ENCODE measurements at regions not wholly inside any gene's neighbourhood (a gene's known extent, or its start where the extent isn't known, plus 50 kb on each side); places are given as distances from the start of the nearest gene placed in this dataset.

DNA sequence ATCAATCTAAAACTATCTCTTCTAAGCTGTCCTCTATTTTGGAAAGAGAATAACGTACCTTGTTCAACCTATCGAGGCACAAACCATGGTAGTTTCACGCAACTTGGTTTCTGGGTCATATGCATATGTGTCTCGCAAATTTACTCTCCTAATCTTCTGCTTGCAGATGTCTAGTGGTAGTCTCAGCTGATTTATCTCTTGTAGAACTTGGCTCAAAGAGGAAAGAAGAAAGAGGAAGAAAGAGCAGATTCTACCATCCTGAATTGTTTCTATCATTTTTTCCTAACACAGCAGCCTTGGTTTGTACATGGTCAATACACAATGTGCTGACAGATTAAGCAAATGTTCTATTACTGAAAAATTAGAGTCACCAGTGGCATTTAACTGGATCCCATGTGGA lies 282.3 kb downstream of the SPRY2 start:
- TF ChIP-seq, protein P1, sequence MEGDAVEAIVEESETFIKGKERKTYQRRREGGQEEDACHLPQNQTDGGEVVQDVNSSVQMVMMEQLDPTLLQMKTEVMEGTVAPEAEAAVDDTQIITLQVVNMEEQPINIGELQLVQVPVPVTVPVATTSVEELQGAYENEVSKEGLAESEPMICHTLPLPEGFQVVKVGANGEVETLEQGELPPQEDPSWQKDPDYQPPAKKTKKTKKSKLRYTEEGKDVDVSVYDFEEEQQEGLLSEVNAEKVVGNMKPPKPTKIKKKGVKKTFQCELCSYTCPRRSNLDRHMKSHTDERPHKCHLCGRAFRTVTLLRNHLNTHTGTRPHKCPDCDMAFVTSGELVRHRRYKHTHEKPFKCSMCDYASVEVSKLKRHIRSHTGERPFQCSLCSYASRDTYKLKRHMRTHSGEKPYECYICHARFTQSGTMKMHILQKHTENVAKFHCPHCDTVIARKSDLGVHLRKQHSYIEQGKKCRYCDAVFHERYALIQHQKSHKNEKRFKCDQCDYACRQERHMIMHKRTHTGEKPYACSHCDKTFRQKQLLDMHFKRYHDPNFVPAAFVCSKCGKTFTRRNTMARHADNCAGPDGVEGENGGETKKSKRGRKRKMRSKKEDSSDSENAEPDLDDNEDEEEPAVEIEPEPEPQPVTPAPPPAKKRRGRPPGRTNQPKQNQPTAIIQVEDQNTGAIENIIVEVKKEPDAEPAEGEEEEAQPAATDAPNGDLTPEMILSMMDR (IDR thresholded peaks at IDR 0.05; ENCODE audit: unreplicated experiment): no peak
- H3K4me1 Mint-ChIP-seq: peaks cover 3% of the 10 kb centered on the region
- peaks cover 36% of the 10 kb centered on the region for H3K9me3 Mint-ChIP-seq
- no peaks in the 10 kb centered on the region for H3K27me3 Mint-ChIP-seq (ENCODE audit: low read depth)
- peaks cover 10% of the 10 kb centered on the region for H3K36me3 Mint-ChIP-seq
- DNase-seq (ENCODE audit: low spot score in 2 of 2, unreplicated experiment in 2 of 2): no peak
- no peak overlapping the region for H3K4me3 Mint-ChIP-seq
- no peak overlapping the region for H3K27ac Mint-ChIP-seq

- no peaks in the 10 kb centered on the region for H3K27me3 Mint-ChIP-seq (ENCODE audit: low read depth)
- H3K9me3 Mint-ChIP-seq: peaks cover 23% of the 10 kb centered on the region
- peaks cover 3% of the 10 kb centered on the region for H3K4me1 Mint-ChIP-seq
- H3K4me3 Mint-ChIP-seq: no peak overlapping the region
- peaks cover 7% of the 10 kb centered on the region for H3K36me3 Mint-ChIP-seq
- DNase-seq (ENCODE audit: low spot score in 2 of 2, unreplicated experiment in 2 of 2): no peak
- TF ChIP-seq, protein P1 (IDR thresholded peaks at IDR 0.05; ENCODE audit: unreplicated experiment): no peak
- H3K27ac Mint-ChIP-seq: no peak overlapping the region
Observed at GRCh38 chr13:80055847-80056246, 285.1 kb downstream of the SPRY2 start.

- no peak for DNase-seq (ENCODE audit: low spot score in 2 of 2, unreplicated experiment in 2 of 2)
- Mint-ChIP-seq H3K27ac (no peak overlapping the region), H3K4me1 (peaks cover 9% of the 10 kb centered on the region), H3K36me3 (peaks cover 4% of the 10 kb centered on the region), H3K27me3 (ENCODE audit: low read depth) (no peaks in the 10 kb centered on the region), H3K9me3 (peaks cover 17% of the 10 kb centered on the region), H3K4me3 (no peak overlapping the region)
- TF ChIP-seq, protein P1 (IDR thresholded peaks at IDR 0.05; ENCODE audit: unreplicated experiment): no peak
Observed at GRCh38 chr13:80054806-80055205, 286.1 kb downstream of the SPRY2 start.

- Mint-ChIP-seq H3K9me3 (peaks cover 3% of the 10 kb centered on the region), H3K36me3 (no peaks in the 10 kb centered on the region), H3K27me3 (ENCODE audit: low read depth) (no peaks in the 10 kb centered on the region), H3K4me3 (no peak overlapping the region), H3K27ac (no peak overlapping the region), H3K4me1 (peaks cover 21% of the 10 kb centered on the region)
- DNase-seq (ENCODE audit: low spot score in 2 of 2, unreplicated experiment in 2 of 2): no peak
- TF ChIP-seq, protein P1 (IDR thresholded peaks at IDR 0.05; ENCODE audit: unreplicated experiment): no peak
Observed at GRCh38 chr13:80052286-80052685, 288.6 kb downstream of the SPRY2 start.

GRCh38 chr13:80050252-80050651 lies 290.7 kb downstream of the SPRY2 start:
- H3K9me3 Mint-ChIP-seq: peaks cover 3% of the 10 kb centered on the region
- no peak for DNase-seq (ENCODE audit: low spot score in 2 of 2, unreplicated experiment in 2 of 2)
- H3K27me3 Mint-ChIP-seq (ENCODE audit: low read depth): no peaks in the 10 kb centered on the region
- H3K4me1 Mint-ChIP-seq: peaks cover 18% of the 10 kb centered on the region
- H3K27ac Mint-ChIP-seq: no peak overlapping the region
- no peak overlapping the region for H3K4me3 Mint-ChIP-seq
- H3K36me3 Mint-ChIP-seq: no peaks in the 10 kb centered on the region
- TF ChIP-seq, protein P1 (IDR thresholded peaks at IDR 0.05; ENCODE audit: unreplicated experiment): no peak

DNA sequence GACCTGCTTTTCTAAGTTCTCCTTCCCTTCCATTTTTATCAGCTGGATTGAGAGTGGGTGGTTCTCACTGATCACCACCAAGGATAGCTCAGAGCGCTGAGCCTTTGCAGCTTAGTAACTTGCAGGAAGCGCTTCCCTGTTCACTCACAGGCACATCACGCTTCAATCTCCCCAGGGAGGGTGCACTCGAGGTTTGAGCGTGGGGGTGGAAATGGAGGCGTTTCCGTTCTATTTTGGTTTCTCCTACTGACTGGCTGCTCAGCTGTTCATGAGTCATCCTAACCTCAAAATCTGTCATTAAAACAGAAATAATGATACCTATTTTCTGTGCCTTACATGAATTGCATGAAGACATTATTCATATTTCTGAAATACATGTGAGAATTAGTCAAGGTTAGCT lies 292.1 kb downstream of the SPRY2 start:
- Mint-ChIP-seq H3K27ac (no peak overlapping the region), H3K4me3 (no peak overlapping the region), H3K4me1 (peaks cover 18% of the 10 kb centered on the region), H3K36me3 (no peaks in the 10 kb centered on the region), H3K27me3 (ENCODE audit: low read depth) (no peaks in the 10 kb centered on the region), H3K9me3 (peaks cover 5% of the 10 kb centered on the region)
- TF ChIP-seq, protein P1 (IDR thresholded peaks at IDR 0.05; ENCODE audit: unreplicated experiment): no peak
- no peak for DNase-seq (ENCODE audit: low spot score in 2 of 2, unreplicated experiment in 2 of 2)
